ENCODE measurements at regions not wholly inside any gene's neighbourhood (a gene's known extent, or its start where the extent isn't known, plus 50 kb on each side); places are given as distances from the start of the nearest gene placed in this dataset.

DNA sequence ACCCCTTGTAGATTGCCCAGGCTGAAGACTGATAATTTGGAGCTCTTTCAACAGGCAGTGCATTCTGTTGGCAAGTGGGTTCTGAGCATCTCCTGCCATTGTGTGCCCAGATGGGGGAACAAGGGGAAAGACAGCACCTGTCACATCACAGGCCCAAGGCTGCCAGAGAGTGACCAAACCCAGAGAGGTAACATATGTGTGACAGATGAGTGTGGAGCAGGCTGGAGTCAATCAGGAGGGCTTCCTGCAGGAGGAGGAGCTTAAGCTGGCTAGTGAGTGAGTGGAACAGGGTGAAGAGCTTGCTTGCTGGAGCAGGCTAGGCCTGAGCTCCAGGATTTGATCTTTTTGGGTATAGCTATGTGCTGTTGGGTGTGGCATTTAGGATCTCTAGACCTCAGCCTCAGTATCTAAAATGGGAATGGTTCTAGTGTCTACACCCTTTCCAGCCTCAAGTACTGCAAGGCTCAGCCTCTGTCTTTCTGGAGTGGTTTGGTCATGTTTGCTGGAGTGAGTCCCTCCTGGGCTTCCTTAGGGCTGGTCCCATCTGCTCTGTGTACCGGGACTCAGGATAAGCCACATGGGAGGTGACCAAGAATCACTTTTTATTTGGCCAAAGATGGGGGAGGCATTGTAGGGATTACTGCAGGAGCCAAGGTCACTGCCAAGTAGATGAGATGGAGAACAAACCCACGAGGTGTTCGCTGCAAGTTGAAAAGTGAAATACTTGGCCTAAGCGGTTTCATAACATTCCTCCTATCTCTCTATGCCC, 152.4 kb upstream of the TSHZ3 start:
- dilution Hi-C loops (cut with MboI; ENCODE audit: extremely low pct_ligation_motif_present, low sequenced_read_pairs), result no loop called here
- DNase-seq (ENCODE audit: low read depth, low spot score) (no peak), FAIRE-seq (no peak)
- TF ChIP-seq, protein P1, sequence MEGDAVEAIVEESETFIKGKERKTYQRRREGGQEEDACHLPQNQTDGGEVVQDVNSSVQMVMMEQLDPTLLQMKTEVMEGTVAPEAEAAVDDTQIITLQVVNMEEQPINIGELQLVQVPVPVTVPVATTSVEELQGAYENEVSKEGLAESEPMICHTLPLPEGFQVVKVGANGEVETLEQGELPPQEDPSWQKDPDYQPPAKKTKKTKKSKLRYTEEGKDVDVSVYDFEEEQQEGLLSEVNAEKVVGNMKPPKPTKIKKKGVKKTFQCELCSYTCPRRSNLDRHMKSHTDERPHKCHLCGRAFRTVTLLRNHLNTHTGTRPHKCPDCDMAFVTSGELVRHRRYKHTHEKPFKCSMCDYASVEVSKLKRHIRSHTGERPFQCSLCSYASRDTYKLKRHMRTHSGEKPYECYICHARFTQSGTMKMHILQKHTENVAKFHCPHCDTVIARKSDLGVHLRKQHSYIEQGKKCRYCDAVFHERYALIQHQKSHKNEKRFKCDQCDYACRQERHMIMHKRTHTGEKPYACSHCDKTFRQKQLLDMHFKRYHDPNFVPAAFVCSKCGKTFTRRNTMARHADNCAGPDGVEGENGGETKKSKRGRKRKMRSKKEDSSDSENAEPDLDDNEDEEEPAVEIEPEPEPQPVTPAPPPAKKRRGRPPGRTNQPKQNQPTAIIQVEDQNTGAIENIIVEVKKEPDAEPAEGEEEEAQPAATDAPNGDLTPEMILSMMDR (optimal IDR thresholded peaks at IDR 0.05 in 1 of 3, IDR thresholded peaks at IDR 0.05 in 1 of 3, conservative IDR thresholded peaks at IDR 0.05 in 1 of 3; ENCODE audit: extremely low read depth in 1 of 3, insufficient read depth in 2 of 3, low read length in 3 of 3), result no peak
- TF ChIP-seq EZH2 (IDR thresholded peaks at IDR 0.05; ENCODE audit: low read length), result no peak
- H2AFZ ChIP-seq (ENCODE audit: control insufficient read depth, low read length), result no peak overlapping the region
- H3K79me2 ChIP-seq (ENCODE audit: control insufficient read depth, insufficient read depth, low read length), result no peaks in the 10 kb centered on the region
- H3K4me2 ChIP-seq (ENCODE audit: control insufficient read depth, extremely low read depth, insufficient read depth, low read depth, low read length), result no peak overlapping the region
- H3K27me3 ChIP-seq (ENCODE audit: control insufficient read depth, extremely low read depth, insufficient read depth, low read length), result no peaks in the 10 kb centered on the region
- no peak overlapping the region for H3K4me3 ChIP-seq (ENCODE audit: control insufficient read depth in 2 of 3, extremely low read depth in 1 of 3, insufficient read depth in 2 of 3, low read depth in 1 of 3, low read length in 3 of 3)
- no peak overlapping the region for H3K27ac ChIP-seq (ENCODE audit: control insufficient read depth, insufficient read depth, low read length)
- H3K9me1 ChIP-seq (ENCODE audit: control insufficient read depth, extremely low read depth, insufficient read depth, low read length), result no peaks in the 10 kb centered on the region
- no peak overlapping the region for H3K9ac ChIP-seq (ENCODE audit: control insufficient read depth, extremely low read depth, insufficient read depth, low read length)
- H3K36me3 ChIP-seq (ENCODE audit: control insufficient read depth in 2 of 2, extremely low read depth in 1 of 2, insufficient read depth in 2 of 2, low read length in 2 of 2), result no peaks in the 10 kb centered on the region
- H3K9me3 ChIP-seq (ENCODE audit: control insufficient read depth, low read depth, low read length), result peaks cover 2% of the 10 kb centered on the region
- H3K4me1 ChIP-seq (ENCODE audit: control insufficient read depth, extremely low read depth, insufficient read depth, low read length), result no peaks in the 10 kb centered on the region
- no peaks in the 10 kb centered on the region for H4K20me1 ChIP-seq (ENCODE audit: control insufficient read depth, extremely low read depth, insufficient read depth, low read length)

DNA sequence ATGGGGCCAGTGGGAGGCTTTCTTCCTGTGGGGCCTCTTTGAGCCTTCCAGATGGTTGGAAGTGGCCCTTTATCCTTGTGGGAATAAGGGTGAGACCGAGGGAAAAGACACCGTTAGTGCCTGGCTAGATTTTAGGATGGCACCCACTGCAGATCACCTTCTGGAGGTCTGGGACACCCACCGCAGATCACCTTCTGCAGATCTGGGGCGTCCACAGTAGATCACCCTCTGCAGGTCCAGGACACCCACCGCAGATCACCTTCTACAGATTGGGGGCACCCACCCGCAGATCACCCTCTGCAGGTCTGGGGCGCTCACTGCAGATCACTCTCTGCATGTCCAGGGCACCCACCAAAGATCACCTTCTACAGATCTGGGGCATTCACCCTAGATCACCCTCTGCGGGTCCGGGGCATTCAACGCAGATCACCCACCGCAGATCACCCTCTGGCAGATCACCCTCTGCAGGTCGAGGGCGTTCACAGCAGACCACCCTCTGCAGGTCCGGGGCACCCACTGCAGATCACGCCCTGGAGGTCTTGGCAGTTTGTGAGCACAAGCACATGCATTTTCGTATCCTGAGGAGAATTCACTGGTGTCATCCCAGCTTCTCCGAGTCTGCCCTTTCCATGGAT, 153.4 kb upstream of the TSHZ3 start:
- no peaks in the 10 kb centered on the region for H3K27me3 ChIP-seq (ENCODE audit: control insufficient read depth, extremely low read depth, insufficient read depth, low read length)
- H3K4me3 ChIP-seq (ENCODE audit: control insufficient read depth in 2 of 3, extremely low read depth in 1 of 3, insufficient read depth in 2 of 3, low read depth in 1 of 3, low read length in 3 of 3), result no peak overlapping the region
- DNase-seq (ENCODE audit: low read depth, low spot score), result no peak
- H3K9me1 ChIP-seq (ENCODE audit: control insufficient read depth, extremely low read depth, insufficient read depth, low read length), result no peaks in the 10 kb centered on the region
- dilution Hi-C loops (cut with MboI; ENCODE audit: extremely low pct_ligation_motif_present, low sequenced_read_pairs), result no loop called here
- no peak overlapping the region for H3K27ac ChIP-seq (ENCODE audit: control insufficient read depth, insufficient read depth, low read length)
- H3K79me2 ChIP-seq (ENCODE audit: control insufficient read depth, insufficient read depth, low read length), result no peaks in the 10 kb centered on the region
- no peak overlapping the region for H2AFZ ChIP-seq (ENCODE audit: control insufficient read depth, low read length)
- no peak overlapping the region for H3K4me2 ChIP-seq (ENCODE audit: control insufficient read depth, extremely low read depth, insufficient read depth, low read depth, low read length)
- H3K36me3 ChIP-seq (ENCODE audit: control insufficient read depth in 2 of 2, extremely low read depth in 1 of 2, insufficient read depth in 2 of 2, low read length in 2 of 2), result no peaks in the 10 kb centered on the region
- no peaks in the 10 kb centered on the region for H4K20me1 ChIP-seq (ENCODE audit: control insufficient read depth, extremely low read depth, insufficient read depth, low read length)
- TF ChIP-seq, protein P1 (optimal IDR thresholded peaks at IDR 0.05 in 1 of 3, IDR thresholded peaks at IDR 0.05 in 1 of 3, conservative IDR thresholded peaks at IDR 0.05 in 1 of 3; ENCODE audit: extremely low read depth in 1 of 3, insufficient read depth in 2 of 3, low read length in 3 of 3), result no peak
- TF ChIP-seq EZH2 (IDR thresholded peaks at IDR 0.05; ENCODE audit: low read length), result no peak
- H3K4me1 ChIP-seq (ENCODE audit: control insufficient read depth, extremely low read depth, insufficient read depth, low read length), result no peaks in the 10 kb centered on the region
- peaks cover 2% of the 10 kb centered on the region for H3K9me3 ChIP-seq (ENCODE audit: control insufficient read depth, low read depth, low read length)
- no peak for FAIRE-seq
- no peak overlapping the region for H3K9ac ChIP-seq (ENCODE audit: control insufficient read depth, extremely low read depth, insufficient read depth, low read length)

Data from keratinocyte (primary cell).